C1 segment of cervical spinal cord (tissue), 14 donors: ENCODE measurements at regions not wholly inside any gene's neighbourhood (a gene's known extent, or its start where the extent isn't known, plus 50 kb on each side); places are given as distances from the start of the nearest gene placed in this dataset.

Source experiments
- DNase-seq, 14 donors: peaks; one replicate each; lab custom pipeline; 2025; lab: John Stamatoyannopoulos, UW

GRCh38 chr3:35946854-35947515, 307.7 kb downstream of the ARPP21 start:
- DNase-seq, result peak in 1 of 14 donors; percentile 84

DNA sequence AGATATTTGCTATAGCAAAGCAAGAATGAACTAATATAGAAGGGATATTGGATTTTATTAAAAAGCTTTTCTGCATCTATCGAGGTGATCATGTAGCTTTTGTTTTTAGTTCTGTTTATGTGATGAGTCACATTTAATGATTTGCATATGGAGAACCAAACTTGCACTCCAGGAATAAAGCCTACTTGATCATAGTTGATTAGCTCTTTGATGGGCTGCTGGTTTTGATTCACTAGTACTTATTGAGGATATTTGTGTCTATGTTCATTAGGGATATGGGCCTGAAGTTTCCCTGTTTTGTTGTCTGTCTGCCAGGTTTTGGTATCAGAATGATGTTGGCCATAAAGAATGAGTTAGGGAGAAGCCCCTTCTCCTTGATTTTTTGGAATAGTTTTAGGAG, 310.7 kb downstream of the ARPP21 start:
- DNase-seq, result no peak

GRCh38 chr3:35954413-35954812, 315.1 kb downstream of the ARPP21 start:
- DNase-seq, result no peak

DNA sequence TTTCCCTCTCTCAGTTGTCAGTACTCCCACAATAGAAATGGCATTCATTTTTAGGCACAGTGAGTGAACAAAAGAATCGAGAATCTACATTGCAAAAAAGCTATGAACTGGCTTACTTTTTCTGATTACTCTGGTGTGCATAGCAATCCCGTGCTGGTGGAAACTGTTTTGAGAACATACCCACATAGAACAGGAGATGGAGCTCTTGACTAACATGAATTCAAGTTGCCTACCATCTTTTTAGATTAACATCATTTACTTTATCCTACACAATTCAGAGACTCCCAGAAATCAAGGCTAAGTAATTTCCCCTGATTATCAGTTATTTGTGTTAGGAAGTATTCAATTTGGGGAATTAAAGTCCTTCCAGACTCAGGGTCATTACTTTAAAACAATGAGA, 326.6 kb downstream of the ARPP21 start:
- peak in 1 of 14 donors; percentile 32 for DNase-seq

DNA sequence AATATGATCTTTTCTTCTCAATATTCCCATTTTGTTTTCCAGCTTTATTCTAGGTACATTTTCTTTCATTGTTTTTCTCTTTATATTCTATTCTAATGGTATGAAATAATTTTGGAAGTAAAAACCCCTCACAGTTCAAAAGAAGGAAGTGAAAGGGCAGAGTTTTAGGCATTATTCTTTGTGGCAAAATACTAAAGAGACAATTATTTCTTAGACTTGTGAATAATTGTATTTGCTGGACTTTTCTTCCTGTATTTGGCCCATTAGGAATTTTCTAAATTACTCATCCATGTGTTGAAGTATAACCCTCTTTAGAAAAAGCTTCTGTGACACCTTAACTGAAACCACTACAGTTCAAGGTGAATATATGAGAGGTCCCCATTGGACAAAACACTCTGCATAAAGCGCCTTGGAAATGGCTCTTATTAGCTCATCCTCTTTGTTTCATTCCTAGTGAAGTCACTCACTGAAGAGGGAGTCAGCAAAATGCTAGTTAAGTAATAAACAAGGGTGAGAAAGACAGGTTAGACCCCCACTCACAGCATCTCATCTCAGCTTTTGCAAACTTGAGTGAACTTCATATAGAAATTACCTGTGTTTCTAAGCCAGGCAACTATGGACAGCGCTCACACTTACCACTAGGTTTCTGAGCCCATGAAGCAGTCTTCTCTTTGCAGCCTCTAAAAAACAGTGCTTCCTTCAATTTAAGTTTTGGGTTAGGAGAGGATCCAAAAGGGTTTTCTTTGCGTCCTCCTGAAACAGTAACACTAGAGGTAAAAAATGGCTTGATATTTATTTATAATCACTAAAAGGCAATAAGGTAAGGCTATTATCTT, 327.5 kb downstream of the ARPP21 start:
- no peak for DNase-seq

- no peak for DNase-seq
Observed at GRCh38 chr3:35968043-35968622, 328.8 kb downstream of the ARPP21 start.

DNA sequence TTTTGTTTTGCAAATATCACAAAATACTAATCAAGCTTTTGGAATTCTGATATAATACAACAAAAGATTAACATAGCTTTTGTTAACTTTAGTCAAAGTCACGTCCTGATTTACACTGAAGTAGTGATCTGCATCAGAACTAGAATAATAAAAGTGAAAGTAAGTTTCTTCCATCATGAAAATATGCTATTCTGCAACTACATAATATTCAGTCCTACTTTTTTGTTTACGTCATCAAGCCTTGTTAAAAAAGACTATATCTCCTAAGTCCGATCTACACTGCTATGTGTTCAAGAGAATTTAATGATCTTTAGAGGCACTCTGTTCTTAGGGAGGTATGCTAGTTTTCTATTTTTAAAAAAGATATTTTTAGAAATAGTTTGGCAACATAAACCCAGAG, 330.1 kb downstream of the ARPP21 start:
- DNase-seq, result no peak

- DNase-seq, result no peak
Observed at GRCh38 chr3:35970793-35971192, 331.5 kb downstream of the ARPP21 start.

- DNase-seq, result no peak
Observed at GRCh38 chr3:35971686-35972085, 332.4 kb downstream of the ARPP21 start.

DNA sequence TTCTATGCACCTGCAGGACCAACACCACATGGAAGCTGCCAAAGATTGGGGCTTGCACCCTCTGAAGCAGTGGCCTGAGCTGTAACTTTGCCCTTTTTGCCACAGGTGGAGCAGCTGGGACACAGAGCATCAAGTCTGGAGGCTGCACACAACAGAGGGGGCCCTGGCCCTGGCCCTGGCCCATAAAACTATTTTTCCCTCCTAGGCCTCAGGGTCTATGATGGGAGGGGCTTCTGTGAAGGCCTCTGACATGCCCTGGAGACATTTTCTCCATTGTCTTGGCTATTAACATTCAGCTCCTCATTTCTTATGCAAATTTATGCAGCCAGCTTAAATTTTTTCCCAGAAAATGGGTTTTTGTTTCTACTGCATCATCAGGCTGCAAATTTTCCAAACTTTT, 335.5 kb downstream of the ARPP21 start:
- DNase-seq, result no peak

GRCh38 chr3:35986161-35986560, 346.8 kb downstream of the ARPP21 start:
- DNase-seq, result no peak

DNA sequence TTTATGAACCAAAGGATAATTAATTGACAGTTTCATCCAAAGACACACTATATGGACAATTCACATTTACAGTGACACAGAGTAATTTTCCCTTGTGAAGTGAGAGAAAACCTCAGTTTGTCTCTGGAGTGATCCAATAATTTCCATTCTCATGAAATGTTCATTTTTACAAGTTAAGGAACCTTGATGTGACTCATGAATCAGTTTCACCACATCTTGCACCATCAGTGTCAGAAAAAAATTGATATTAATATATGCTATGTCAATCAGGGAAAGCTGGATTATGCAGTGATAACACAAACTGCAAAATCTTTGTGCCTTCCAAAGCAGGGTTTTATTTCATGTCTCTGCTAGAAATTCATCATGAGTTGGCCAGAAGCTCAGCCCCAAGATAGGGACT, 348.1 kb downstream of the ARPP21 start:
- no peak for DNase-seq

DNA sequence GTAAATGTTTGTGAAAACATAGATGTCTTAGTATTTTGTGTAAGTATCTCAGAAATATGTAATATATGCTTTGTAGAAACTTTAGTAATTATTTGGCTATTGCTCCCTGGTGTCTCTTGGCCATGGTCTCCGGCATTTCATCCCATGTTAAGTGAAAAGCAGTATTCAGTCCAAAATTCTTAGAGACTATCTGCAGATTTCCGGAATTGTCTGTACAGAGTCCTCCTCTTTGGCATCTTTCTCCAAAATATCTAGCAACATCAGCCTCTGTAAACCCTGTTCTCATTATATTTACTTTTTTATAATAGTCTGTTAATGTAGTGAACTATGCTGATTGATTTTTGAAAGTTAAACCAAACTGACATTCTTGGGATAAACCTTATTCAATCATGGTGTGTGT, 352.7 kb downstream of the ARPP21 start:
- no peak for DNase-seq

GRCh38 chr3:36011791-36012190, 368.5 kb upstream of the STAC start:
- DNase-seq, result no peak

DNA sequence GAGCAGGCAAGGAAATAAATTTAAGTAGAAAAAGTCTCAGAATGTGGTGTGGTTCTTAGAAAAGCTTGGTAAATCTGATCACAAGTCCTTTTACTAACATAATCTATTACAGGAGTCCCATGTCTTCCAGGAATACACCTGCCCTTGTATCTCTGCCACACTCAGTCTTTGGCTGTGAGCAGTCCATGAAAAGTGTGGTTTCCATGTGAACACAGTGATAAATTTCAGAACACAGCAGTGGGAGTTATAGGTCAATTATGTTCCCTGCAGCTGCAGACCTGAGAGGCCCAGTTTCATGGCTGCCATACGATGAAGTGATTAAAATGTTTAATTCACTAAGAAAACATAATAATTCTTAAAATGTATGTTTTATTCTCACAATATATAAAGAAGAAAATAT, 366.9 kb upstream of the STAC start:
- no peak for DNase-seq

GRCh38 chr3:36025232-36025631, 355.1 kb upstream of the STAC start:
- no peak for DNase-seq

DNA sequence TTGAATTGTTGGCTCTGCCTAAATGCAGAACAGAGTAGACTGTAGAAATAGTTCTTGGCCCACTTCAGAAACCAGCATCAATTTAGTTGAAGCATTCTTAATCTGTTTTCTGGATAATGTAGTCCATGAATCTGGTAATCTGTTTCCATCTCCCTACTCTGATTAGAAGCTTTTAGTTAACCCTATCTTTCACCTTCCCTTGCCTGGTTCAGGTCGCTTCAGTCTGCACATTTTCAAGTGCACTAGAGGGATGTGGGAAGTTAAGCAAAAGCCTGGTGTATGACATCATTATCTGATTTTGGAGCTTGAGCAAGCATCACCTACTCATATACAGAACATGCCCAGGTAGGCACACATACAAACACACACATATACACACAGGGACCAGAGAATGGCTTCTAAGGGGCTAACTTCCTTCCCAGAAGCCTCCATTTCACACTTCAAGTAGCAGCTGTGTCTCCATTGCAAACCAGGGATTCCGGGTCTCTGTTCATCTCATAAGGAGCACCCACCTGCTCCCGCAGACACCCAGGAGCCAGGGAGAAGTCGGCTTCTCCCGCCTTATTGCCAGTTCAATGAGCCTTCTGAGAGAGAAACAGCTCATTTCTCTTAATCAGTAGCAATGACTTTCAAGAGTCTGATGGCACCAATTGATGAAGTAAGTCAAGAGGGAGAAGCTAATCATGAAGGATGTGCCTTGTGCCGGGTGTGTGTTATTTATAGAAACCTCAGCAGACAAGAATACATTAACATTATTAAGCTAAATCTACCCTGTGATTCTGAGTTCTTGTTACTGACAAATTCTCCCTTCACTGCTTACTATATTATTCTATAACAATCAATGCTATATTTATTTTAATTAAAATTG, 347.9 kb upstream of the STAC start:
- DNase-seq, result no peak

DNA sequence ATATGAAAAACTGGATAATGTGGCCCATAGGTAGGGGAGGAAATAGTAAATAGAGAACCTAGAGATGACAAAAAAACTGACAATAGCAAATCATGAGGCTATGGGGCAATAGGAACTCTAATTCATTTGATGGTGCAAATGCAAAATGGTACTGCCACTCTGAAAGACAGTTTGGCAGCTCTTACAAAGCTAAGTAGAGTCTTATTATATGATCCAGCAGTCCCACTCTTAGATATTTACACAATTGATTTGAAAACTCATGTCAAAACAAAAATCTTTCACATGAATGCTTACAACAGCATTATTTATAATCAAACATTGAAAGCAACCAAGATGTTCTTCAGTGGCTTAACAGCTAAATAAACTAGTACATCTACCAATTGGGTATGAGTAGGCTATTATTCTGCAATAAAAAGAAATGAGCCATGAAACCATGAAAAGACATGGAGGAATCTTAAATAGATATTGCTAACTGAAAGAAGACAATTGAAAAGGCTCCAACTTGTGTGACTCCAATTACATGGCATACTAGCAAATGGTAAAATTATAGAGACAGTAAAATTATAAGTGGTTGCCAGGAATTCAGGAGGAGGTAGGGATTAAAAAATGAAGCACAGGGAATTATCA, 321.8 kb upstream of the STAC start:
- DNase-seq, result no peak

GRCh38 chr3:36060950-36061349, 319.4 kb upstream of the STAC start:
- DNase-seq, result peak in 1 of 14 donors; percentile 16

DNA sequence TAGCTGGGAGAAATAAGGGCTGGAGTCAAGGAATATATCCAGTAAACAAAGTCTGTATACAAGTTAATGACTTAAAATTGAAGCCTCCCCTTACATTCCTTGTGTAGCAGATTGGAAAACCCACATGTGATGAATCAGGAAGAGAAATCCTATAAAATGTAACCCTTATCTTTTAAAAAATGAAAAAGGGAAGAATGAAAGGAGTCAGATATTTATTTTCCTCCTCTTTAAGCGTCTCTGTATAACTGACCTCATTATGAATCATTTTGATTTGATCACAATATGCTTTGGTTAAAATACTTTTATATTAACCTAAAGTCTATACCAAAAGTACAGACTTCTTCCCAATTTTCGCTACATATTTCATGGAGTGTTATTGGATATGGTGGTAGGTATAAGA, 316.3 kb upstream of the STAC start:
- no peak for DNase-seq

DNA sequence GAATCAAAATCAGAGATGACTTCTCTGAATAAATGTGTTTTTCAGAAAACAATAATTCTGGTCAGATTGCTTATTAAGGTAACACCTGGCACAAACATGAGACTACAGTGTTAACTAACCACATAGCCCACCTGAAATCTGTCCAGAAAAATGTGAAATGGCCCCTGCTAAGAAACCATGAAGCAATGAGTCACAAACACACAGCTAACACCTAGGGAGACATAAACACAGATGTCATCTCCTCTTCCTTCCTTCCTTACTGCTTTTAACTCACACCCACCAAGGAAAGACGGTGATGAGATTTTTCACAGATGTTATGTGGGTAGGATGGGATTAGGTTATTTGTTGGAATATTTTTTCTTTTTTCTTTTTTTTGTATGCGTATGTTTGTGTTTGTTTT, 315.0 kb upstream of the STAC start:
- no peak for DNase-seq
